Fibroblast of lung (primary cell): ENCODE measurements at regions not wholly inside any gene's neighbourhood (a gene's known extent, or its start where the extent isn't known, plus 50 kb on each side); places are given as distances from the start of the nearest gene placed in this dataset.

Source experiments
- CTCF ChIP-seq, 2 donors: IDR thresholded peaks in 1 of 2; conservative IDR thresholded peaks in 1 of 2; 1 replicate in 1 of 2; 2 replicates in 1 of 2; pipeline ENCODE4 v1.5.1; 2011 to 2012; ENCODE audit warnings: low read length in 2 of 2, control low read depth in 1 of 2, inconsistent platforms in 1 of 2, low read depth in 1 of 2, mild to moderate bottlenecking in 1 of 2
- EZH2 ChIP-seq: IDR thresholded peaks from 2 replicates; pipeline ENCODE4 v1.5.1; 2012; ENCODE audit warnings: low read length, control low read depth, mild to moderate bottlenecking; ENCODE audit errors: missing control alignments

DNA sequence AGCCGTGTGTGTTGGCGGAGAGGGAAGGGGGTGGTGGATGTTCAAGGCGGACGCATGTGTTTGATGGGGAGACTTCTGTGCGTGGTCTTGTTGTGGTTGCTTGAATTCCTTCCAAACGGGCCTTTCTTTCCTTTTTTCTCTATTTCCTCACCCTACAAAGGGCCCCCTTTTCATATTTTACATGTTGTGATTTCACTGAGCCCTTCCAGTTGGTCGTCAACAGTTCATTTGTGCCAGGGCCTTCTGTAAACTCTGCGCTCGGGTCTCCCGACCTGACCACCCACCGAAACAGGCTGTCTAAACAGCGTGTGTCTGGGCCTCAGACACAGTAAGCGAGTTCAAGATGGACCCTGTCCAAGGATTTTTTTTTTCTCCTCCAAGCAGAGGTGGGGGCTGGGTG, 228.4 kb downstream of the IRF8 start:
- no peak for TF ChIP-seq CTCF (conservative IDR thresholded peaks at IDR 0.05 in 1 of 2, IDR thresholded peaks at IDR 0.05 in 1 of 2; ENCODE audit: low read depth in 1 of 2, low read length in 2 of 2)
- no peak for TF ChIP-seq EZH2
